HG03025 (cell line): ENCODE measurements at regions not wholly inside any gene's neighbourhood (a gene's known extent, or its start where the extent isn't known, plus 50 kb on each side); places are given as distances from the start of the nearest gene placed in this dataset.
"Not testable (repeated sequence)": the region's sequence is repeated elsewhere in the genome, so short reads cannot be mapped to it uniquely, and the experiment has no call there.

Source experiments
- ATAC-seq: cut with Tn5 transposase; IDR thresholded peaks from one replicate; pipeline ENCODE4 v1.9.1; 2021; ENCODE audit warnings: mild to moderate bottlenecking, moderate library complexity; ENCODE audit not compliant: unreplicated experiment, low FRiP score

GRCh38 chr9:84054341-84055010 is 73.9 kb downstream of the RMI1 start:
- no peak for ATAC-seq

GRCh38 chr9:84057662-84058061 is 77.1 kb downstream of the RMI1 start:
- ATAC-seq = no peak

DNA sequence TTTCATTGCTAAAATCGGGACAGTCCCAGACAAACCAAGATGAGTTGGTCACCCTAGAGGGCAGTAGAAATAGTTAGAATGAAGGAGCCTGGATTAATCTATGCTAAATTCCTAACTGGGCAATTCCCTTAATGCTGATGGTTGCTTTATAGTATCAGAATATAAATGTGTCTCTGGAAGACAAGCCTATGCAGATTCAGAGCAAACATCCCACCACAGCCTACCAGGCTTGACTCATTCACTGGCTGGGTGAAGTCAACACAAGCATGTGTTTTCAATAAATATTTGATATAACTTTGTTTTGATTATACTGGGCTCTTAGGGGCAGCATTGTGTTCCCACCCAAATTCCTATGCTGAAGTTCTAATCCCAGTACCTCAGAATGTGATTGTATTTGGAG is 79.3 kb downstream of the RMI1 start:
- ATAC-seq = no peak

GRCh38 chr9:84061613-84062193 is 81.1 kb downstream of the RMI1 start:
- no peak for ATAC-seq

GRCh38 chr9:84062538-84062937 is 81.9 kb downstream of the RMI1 start:
- ATAC-seq = no peak

- no peak for ATAC-seq
Observed at GRCh38 chr9:84067821-84068220, 87.2 kb downstream of the RMI1 start.

- ATAC-seq = no peak
Observed at GRCh38 chr9:84068872-84069271, 88.3 kb downstream of the RMI1 start.

DNA sequence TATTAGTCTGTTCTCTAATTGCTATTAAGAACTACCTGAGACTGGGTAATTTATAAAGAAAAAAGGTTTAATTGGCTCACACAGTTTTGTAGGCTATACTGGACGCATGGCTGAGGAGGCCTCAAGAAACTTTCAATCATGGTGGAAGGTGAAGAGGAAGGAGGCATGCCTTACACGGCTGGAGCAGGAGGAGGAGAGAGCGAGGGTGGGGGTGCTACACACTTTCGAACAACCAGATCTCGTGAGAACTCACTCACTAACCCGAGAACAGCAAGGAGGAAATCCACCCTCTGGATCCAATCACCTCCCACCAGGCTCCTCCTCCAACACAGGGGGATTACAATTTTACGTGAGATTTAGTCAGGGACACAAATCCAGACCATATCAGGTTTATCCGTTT is 90.0 kb downstream of the RMI1 start:
- no peak for ATAC-seq

GRCh38 chr9:84072621-84073180 is 92.1 kb downstream of the RMI1 start:
- no peak for ATAC-seq

GRCh38 chr9:84075004-84075403 is 94.4 kb downstream of the RMI1 start:
- no peak for ATAC-seq

- no peak for ATAC-seq
Observed at GRCh38 chr9:84076384-84076783, 95.8 kb downstream of the RMI1 start.

DNA sequence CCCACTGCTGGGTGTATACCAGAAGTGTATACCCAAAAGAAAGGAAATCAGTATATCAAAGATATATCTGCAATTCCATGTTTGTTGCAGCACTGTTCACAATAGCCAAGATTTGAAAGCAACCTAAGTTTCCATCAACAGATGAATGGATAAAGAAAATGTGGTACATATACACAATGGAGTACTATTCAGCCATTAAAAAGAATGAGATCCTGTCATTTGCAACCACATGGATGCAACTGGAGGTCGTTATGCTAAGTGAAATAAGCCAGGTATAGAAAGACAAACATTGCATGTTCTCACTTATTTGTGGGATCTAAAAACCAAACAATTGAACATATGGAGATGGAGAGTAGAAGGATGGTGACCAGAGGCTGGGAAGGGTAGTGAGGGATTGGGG is 97.2 kb downstream of the RMI1 start:
- ATAC-seq = not testable (repeated sequence)

GRCh38 chr9:84079994-84080393 is 99.4 kb downstream of the RMI1 start:
- no peak for ATAC-seq

- ATAC-seq = no peak
Observed at GRCh38 chr9:84101964-84102632, 121.5 kb downstream of the RMI1 start.

DNA sequence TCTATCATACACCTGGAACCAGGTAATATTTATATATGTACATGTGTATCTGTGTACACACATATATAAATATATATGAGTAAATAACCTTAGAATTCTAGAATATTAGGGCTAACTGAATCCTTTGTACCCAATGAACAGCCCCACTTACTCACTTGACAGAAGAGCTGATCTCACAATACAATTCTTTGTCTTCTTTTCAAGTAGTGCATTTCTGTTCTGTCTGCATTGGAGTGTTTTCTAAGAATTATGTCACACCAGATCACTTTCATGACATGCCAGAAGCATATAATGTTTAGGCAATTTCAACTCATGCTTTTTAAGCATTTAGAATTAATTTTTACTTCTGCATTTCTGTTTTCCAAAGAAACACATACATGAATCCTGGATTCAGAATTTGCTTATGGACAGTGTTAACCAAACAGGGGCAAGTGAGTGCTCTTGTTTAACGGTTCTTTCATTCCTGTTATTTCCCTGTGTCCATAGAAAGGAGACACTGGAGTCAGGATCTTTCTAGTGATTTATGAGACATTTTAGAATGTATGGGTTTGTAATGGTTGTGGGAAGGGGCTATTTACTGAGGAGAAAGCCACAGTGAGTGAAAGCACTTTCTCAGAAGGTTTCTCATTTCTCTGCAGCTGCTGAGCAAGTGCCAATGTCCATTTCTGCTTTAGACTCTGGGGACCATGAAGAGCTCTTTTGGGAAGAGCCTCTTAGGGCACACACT is 123.2 kb downstream of the RMI1 start:
- no peak for ATAC-seq

GRCh38 chr9:84107081-84107480 is 126.5 kb downstream of the RMI1 start:
- ATAC-seq = no peak

DNA sequence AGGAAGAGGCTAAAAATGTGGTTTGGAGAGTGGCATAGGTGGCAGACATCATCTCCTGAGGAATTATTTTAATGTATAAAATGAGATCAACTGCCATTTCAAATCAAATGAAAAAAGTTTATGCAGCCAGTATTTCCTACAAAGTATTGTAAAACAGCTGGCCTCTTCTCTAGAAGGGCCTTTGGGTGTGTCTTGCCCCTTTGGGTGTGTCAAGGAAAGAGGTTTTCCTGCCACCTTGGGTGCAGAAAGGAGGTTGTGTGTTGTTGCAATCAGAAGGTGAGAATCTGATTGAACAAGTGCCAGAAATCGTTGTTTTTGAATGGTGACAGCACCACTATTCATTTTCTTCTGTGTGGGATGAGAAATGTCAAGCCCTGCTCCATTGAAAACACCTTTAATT is 127.4 kb downstream of the RMI1 start:
- ATAC-seq = no peak

- ATAC-seq = no peak
Observed at GRCh38 chr9:84111726-84112125, 131.1 kb downstream of the RMI1 start.

GRCh38 chr9:84121991-84122523 is 141.5 kb downstream of the RMI1 start:
- no peak for ATAC-seq

DNA sequence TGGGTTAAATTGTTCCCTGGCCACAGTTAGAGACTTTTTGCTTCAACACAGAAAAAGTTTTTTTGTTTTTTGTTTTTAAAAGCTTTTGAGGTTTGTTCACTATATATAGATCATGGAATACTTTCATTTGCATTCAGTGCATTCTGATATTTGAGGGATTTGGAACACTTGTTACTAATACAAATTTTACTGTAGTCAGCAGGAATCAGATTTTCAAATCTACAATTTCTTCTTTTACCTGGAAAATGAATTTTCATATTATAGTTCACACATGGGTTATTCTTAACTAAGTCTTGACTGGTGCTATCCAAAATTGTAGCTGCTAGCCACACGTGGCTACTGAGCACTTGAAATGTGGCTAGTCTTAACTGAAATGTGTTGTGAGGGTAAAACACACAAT is 142.0 kb downstream of the RMI1 start:
- no peak for ATAC-seq
